HepG2 (cell line): ENCODE measurements at regions not wholly inside any gene's neighbourhood (a gene's known extent, or its start where the extent isn't known, plus 50 kb on each side); places are given as distances from the start of the nearest gene placed in this dataset.

Source experiments
- ATAC-seq: fragments of 200-7000 bp; cut with Tn5 transposase; 3 replicates; pipeline ENCODE4 v1.9.1; 2020; ENCODE audit warnings: mild to moderate bottlenecking, moderate library complexity
- BruUV-seq: library from RNA; stranded (reverse); fragments of 400-500 nt; replicated peaks from 2 replicates; lab custom pipeline; 2021; lab: Mats Ljungman, UMichigan
- CTCF ChIA-PET: fragments of 300-600 bp; formaldehyde crosslinking; extraction: SDS; loops from one replicate; lab custom pipeline; 2021; ENCODE audit warnings: low total read pairs, inconsistent platforms, low intra/inter-chr PET ratio; lab: Yijun Ruan, JAX
- POLR2A ChIA-PET: fragments of 350-600 bp; sonication (Branson Sonifier 250); formaldehyde crosslinking; loops from one replicate; lab custom pipeline; 2020; ENCODE audit warnings: antibody characterized with exemption, inconsistent platforms; lab: Yijun Ruan, JAX
- DNase-seq: peaks from one replicate; pipeline ENCODE4 v3.0.0-alpha.2; 2015; ENCODE audit warnings: low spot score
- FAIRE-seq: peaks from 3 replicates; lab custom pipeline; 2011; peaks lifted over from hg19 to GRCh38; lab: Jason Lieb, UNC
- H2AFZ ChIP-seq: one replicate; pipeline ENCODE4 v1.6.1; 2011; ENCODE audit warnings: low read length, inconsistent platforms
- H3K27ac ChIP-seq: fragments of 300-600 bp; 3 replicates; pipeline ENCODE4 v1.8.0; 2011; ENCODE audit warnings: mixed run types, mild to moderate bottlenecking, mixed read lengths, low read length, inconsistent platforms; ENCODE audit not compliant: insufficient read depth; ENCODE audit errors: extremely low read length
- H3K27me3 ChIP-seq, 2 experiments: fragments of 200-600 bp in 1 of 2; 2 replicates in 1 of 2; 3 replicates in 1 of 2; pipeline versions ENCODE4 v1.6.0 to v1.8.0; 2011; ENCODE audit warnings: low read length in 2 of 2, mild to moderate bottlenecking in 2 of 2, moderate library complexity in 2 of 2, inconsistent platforms in 1 of 2; ENCODE audit not compliant: insufficient read depth in 2 of 2, control insufficient read depth in 1 of 2
- H3K36me3 ChIP-seq, 2 experiments: fragments of 200-600 bp in 1 of 2; replicated peaks in 1 of 2; 2 replicates in 1 of 2; 3 replicates in 1 of 2; pipeline versions ENCODE4 v1.5.1 to v1.8.0; 2011; ENCODE audit warnings: low read length in 2 of 2, inconsistent platforms in 1 of 2; ENCODE audit not compliant: insufficient read depth in 2 of 2, control insufficient read depth in 1 of 2
- H3K4me1 ChIP-seq: 2 replicates; pipeline ENCODE4 v1.5.1; 2012; ENCODE audit warnings: low read length, inconsistent platforms; ENCODE audit not compliant: insufficient read depth
- H3K4me2 ChIP-seq: 2 replicates; pipeline ENCODE4 v1.6.0; 2011; ENCODE audit warnings: low read depth, low read length, inconsistent platforms
- H3K4me3 ChIP-seq, 3 experiments: fragments of 200-600 bp in 1 of 3; sonication (generic), shearing (Covaris generic) in 1 of 3; replicated peaks in 1 of 3; 2 replicates each; pipeline ENCODE4 v1.5.1; 2011 to 2016; ENCODE audit warnings: low read length in 3 of 3, inconsistent platforms in 2 of 3, low read depth in 2 of 3, mild to moderate bottlenecking in 2 of 3, control low read depth in 1 of 3, mixed read lengths in 1 of 3; ENCODE audit not compliant: insufficient read depth in 1 of 3
- H3K79me2 ChIP-seq: one replicate; pipeline ENCODE4 v1.6.1; 2011; ENCODE audit warnings: low read length, inconsistent platforms; ENCODE audit not compliant: insufficient read depth
- H3K9ac ChIP-seq: 2 replicates; pipeline ENCODE4 v1.6.0; 2011; ENCODE audit warnings: mild to moderate bottlenecking, low read depth, low read length, inconsistent platforms; ENCODE audit not compliant: insufficient read depth
- H3K9me3 ChIP-seq: 2 replicates; pipeline ENCODE4 v1.5.1; 2012; ENCODE audit warnings: mild to moderate bottlenecking, low read length
- H4K20me1 ChIP-seq: 2 replicates; pipeline ENCODE4 v1.6.0; 2011; ENCODE audit warnings: inconsistent platforms, mild to moderate bottlenecking, low read length, moderate library complexity; ENCODE audit not compliant: insufficient read depth
- ARHGAP35 ChIP-seq: sonication (generic); formaldehyde crosslinking; IDR thresholded peaks from 2 replicates; pipeline ENCODE4 v1.9.0; 2022; ENCODE audit warnings: mild to moderate bottlenecking, inconsistent platforms, moderate library complexity, missing genetic modification reagents, borderline replicate concordance
- ARID5B ChIP-seq: IDR thresholded peaks from 2 replicates; pipeline ENCODE4 v1.4.0; 2020; ENCODE audit warnings: mild to moderate bottlenecking, missing genetic modification reagents
- ATRX ChIP-seq: sonication (generic); formaldehyde crosslinking; IDR thresholded peaks from 2 replicates; pipeline ENCODE4 v1.4.0; 2020; ENCODE audit warnings: missing genetic modification reagents, borderline replicate concordance
- CC2D1A ChIP-seq: sonication (generic); formaldehyde crosslinking; IDR thresholded peaks from 2 replicates; pipeline ENCODE4 v1.8.1; 2023; ENCODE audit warnings: mild to moderate bottlenecking, missing genetic modification reagents
- CHCHD3 ChIP-seq: sonication (generic); formaldehyde crosslinking; IDR thresholded peaks from 2 replicates; pipeline ENCODE4 v1.8.0; 2022; ENCODE audit warnings: mild to moderate bottlenecking, missing genetic modification reagents, moderate library complexity
- DRAP1 ChIP-seq: IDR thresholded peaks from 2 replicates; pipeline ENCODE4 v1.6.1; 2016; ENCODE audit warnings: missing genetic modification reagents, missing compliant biosample characterization
- HOXA5 ChIP-seq: sonication (generic); formaldehyde crosslinking; IDR thresholded peaks from 2 replicates; pipeline ENCODE4 v1.4.0; 2020; ENCODE audit warnings: missing genetic modification reagents
- KLF13 ChIP-seq: sonication (generic); formaldehyde crosslinking; IDR thresholded peaks from 2 replicates; pipeline ENCODE4 v1.4.0; 2020; ENCODE audit warnings: mild to moderate bottlenecking, missing genetic modification reagents
- PCBP1 ChIP-seq: fragments of 200-400 bp; formaldehyde crosslinking; IDR thresholded peaks from 2 replicates; pipeline ENCODE4 v1.6.1; 2017; ENCODE audit warnings: mild to moderate bottlenecking, low read depth, low read length, borderline replicate concordance
- PCBP2 ChIP-seq: fragments of 200-400 bp; formaldehyde crosslinking; optimal IDR thresholded peaks from 2 replicates; pipeline ENCODE3; 2018; ENCODE audit warnings: low read length, low read depth; ENCODE audit not compliant: poor library complexity, severe bottlenecking
- PHB2 ChIP-seq: fragments of 450-650 bp; IDR thresholded peaks from 2 replicates; pipeline ENCODE4 v1.6.1; 2018; ENCODE audit not compliant: partially characterized antibody
- TCF7 ChIP-seq: sonication (generic); IDR thresholded peaks from 2 replicates; pipeline ENCODE4 v1.6.1; 2016; ENCODE audit warnings: antibody characterized with exemption, low read depth
- TEAD2 ChIP-seq: sonication (generic); formaldehyde crosslinking; IDR thresholded peaks from 2 replicates; pipeline ENCODE4 v1.9.0; 2021; ENCODE audit warnings: missing genetic modification reagents
- YEATS4 ChIP-seq: sonication (generic); formaldehyde crosslinking; IDR thresholded peaks from 2 replicates; pipeline ENCODE4 v1.4.0; 2020; ENCODE audit warnings: missing genetic modification reagents, borderline replicate concordance
- ZKSCAN1 ChIP-seq: fragments of 150-350 bp; IDR thresholded peaks from 2 replicates; pipeline ENCODE4 v1.6.1; 2014; ENCODE audit warnings: low read length
- ZNF160 ChIP-seq: sonication (generic); formaldehyde crosslinking; IDR thresholded peaks from 2 replicates; pipeline ENCODE4 v1.8.0; 2022; ENCODE audit warnings: mild to moderate bottlenecking, inconsistent platforms, missing genetic modification reagents
- ZNF343 ChIP-seq: sonication (generic); formaldehyde crosslinking; IDR thresholded peaks from 2 replicates; pipeline ENCODE4 v1.4.0; 2020; ENCODE audit warnings: mild to moderate bottlenecking, missing genetic modification reagents
- ZNF451 ChIP-seq: sonication (generic); formaldehyde crosslinking; IDR thresholded peaks from 2 replicates; pipeline ENCODE4 v1.5.0; 2020; ENCODE audit warnings: mild to moderate bottlenecking, missing genetic modification reagents
- ZNF740 ChIP-seq: sonication (generic); formaldehyde crosslinking; IDR thresholded peaks from 2 replicates; pipeline ENCODE4 v1.4.0; 2020; ENCODE audit warnings: missing genetic modification reagents
- WGBS: methylation state at CpG from one replicate; pipeline ENCODE4 v1.1.6; 2017; ENCODE audit warnings: low lambda C conversion rate; 5-methylcytosine and 5-hydroxymethylcytosine counted together
- in situ Hi-C: cut with HindIII; loops from 2 replicates; pipeline ENCODE4 v1.10.0; 2017; ENCODE audit warnings: low pct_unique_long_range_greater_than_20kb; ENCODE audit not compliant: extremely low pct_ligation_motif_present
- intact Hi-C: fragments of 100-400 bp; cut with micrococcal nuclease; formaldehyde crosslinking; loops from one replicate; pipeline ENCODE4 v1.10.0; 2022; ENCODE audit not compliant: unreplicated experiment

- ChIA-PET CTCF (no interaction called here), POLR2A (no interaction called here)
- in situ Hi-C loops (no loop called here), intact Hi-C loops (no loop called here)
- DNase-seq: no peak
- Histone ChIP-seq H3K79me2 (no peaks in the 10 kb centered on the region), H3K27me3 (no peaks in the 10 kb centered on the region), H4K20me1 (no peaks in the 10 kb centered on the region), H3K4me2 (no peak overlapping the region), H3K4me3 (no peak overlapping the region), H3K4me1 (no peaks in the 10 kb centered on the region), H2AFZ (no peak overlapping the region), H3K9me3 (no peaks in the 10 kb centered on the region), H3K27ac (no peak overlapping the region), H3K36me3 (no peaks in the 10 kb centered on the region), H3K9ac (no peak overlapping the region)
- no TSS peak for BruUV-seq
- no peak for FAIRE-seq
- WGBS: 0% methylated on average over 2 of the region's 2 CpGs
- ATAC-seq: no peak
- TF ChIP-seq PCBP1 (no peak), PCBP2 (no peak), TCF7 (no peak), ZNF740 (no peak), PHB2 (no peak), HOXA5 (CRISPR knock-in tag) (no peak), ATRX (CRISPR knock-in tag) (no peak), KLF13 (CRISPR knock-in tag) (no peak), ZNF343 (CRISPR knock-in tag) (no peak), CC2D1A (no peak), TEAD2 (CRISPR knock-in tag) (no peak), ZNF451 (CRISPR knock-in tag) (no peak), DRAP1 (CRISPR knock-in tag) (no peak), ARHGAP35 (CRISPR knock-in tag) (no peak), YEATS4 (CRISPR knock-in tag) (no peak), ARID5B (no peak), CHCHD3 (CRISPR knock-in tag) (no peak), ZNF160 (CRISPR knock-in tag) (no peak), ZKSCAN1 (no peak)
Measured at GRCh38 chr1:115175596-115175995, 86.3 kb upstream of the TSPAN2 start.
